ENCODE measurements at regions not wholly inside any gene's neighbourhood (a gene's known extent, or its start where the extent isn't known, plus 50 kb on each side); places are given as distances from the start of the nearest gene placed in this dataset.
"Not testable (repeated sequence)": the region's sequence is repeated elsewhere in the genome, so short reads cannot be mapped to it uniquely, and the experiment has no call there.

GRCh38 chr5:39779831-39780230, 355.1 kb upstream of the DAB2 start:
- no peak for DNase-seq (ENCODE audit: low read depth in 4 of 4, low spot score in 3 of 4)

- no peak for DNase-seq (ENCODE audit: low read depth in 4 of 4, low spot score in 3 of 4)
Measured at GRCh38 chr5:39775797-39776365, 351.1 kb upstream of the DAB2 start.

GRCh38 chr5:39775086-39775796, 350.5 kb upstream of the DAB2 start:
- DNase-seq (ENCODE audit: low read depth in 4 of 4, low spot score in 3 of 4), result no peak

- DNase-seq (ENCODE audit: low read depth in 4 of 4, low spot score in 3 of 4), result no peak
Measured at GRCh38 chr5:39774605-39775004, 349.8 kb upstream of the DAB2 start.

GRCh38 chr5:39772307-39772706, 347.5 kb upstream of the DAB2 start:
- no peak for DNase-seq (ENCODE audit: low read depth in 4 of 4, low spot score in 3 of 4)

GRCh38 chr5:39767916-39768315, 343.1 kb upstream of the DAB2 start:
- no peak for DNase-seq (ENCODE audit: low read depth in 4 of 4, low spot score in 3 of 4)

GRCh38 chr5:39765366-39765765, 340.6 kb upstream of the DAB2 start:
- no peak for DNase-seq (ENCODE audit: low read depth in 4 of 4, low spot score in 3 of 4)

- no peak for DNase-seq (ENCODE audit: low read depth in 4 of 4, low spot score in 3 of 4)
Measured at GRCh38 chr5:39762761-39763160, 338.0 kb upstream of the DAB2 start.

GRCh38 chr5:39761199-39761950, 336.6 kb upstream of the DAB2 start:
- no peak for DNase-seq (ENCODE audit: low read depth in 4 of 4, low spot score in 3 of 4)

- no peak for DNase-seq (ENCODE audit: low read depth in 4 of 4, low spot score in 3 of 4)
Measured at GRCh38 chr5:39760385-39761198, 335.8 kb upstream of the DAB2 start.

GRCh38 chr5:39759701-39760100, 334.9 kb upstream of the DAB2 start:
- no peak for DNase-seq (ENCODE audit: low read depth in 4 of 4, low spot score in 3 of 4)

GRCh38 chr5:39758426-39758825, 333.6 kb upstream of the DAB2 start:
- DNase-seq (ENCODE audit: low read depth in 4 of 4, low spot score in 3 of 4), result no peak

- no peak for DNase-seq (ENCODE audit: low read depth in 4 of 4, low spot score in 3 of 4)
Measured at GRCh38 chr5:39757131-39757530, 332.4 kb upstream of the DAB2 start.

GRCh38 chr5:39755986-39756385, 331.2 kb upstream of the DAB2 start:
- no peak for DNase-seq (ENCODE audit: low read depth in 4 of 4, low spot score in 3 of 4)

GRCh38 chr5:39755452-39755851, 330.7 kb upstream of the DAB2 start:
- no peak for DNase-seq (ENCODE audit: low read depth in 4 of 4, low spot score in 3 of 4)

GRCh38 chr5:39753747-39754146, 329.0 kb upstream of the DAB2 start:
- DNase-seq (ENCODE audit: low read depth in 4 of 4, low spot score in 3 of 4), result not testable (repeated sequence)

GRCh38 chr5:39750661-39751060, 325.9 kb upstream of the DAB2 start:
- DNase-seq (ENCODE audit: low read depth in 4 of 4, low spot score in 3 of 4), result no peak

GRCh38 chr5:39742916-39743315, 318.1 kb upstream of the DAB2 start:
- no peak for DNase-seq (ENCODE audit: low read depth in 4 of 4, low spot score in 3 of 4)

GRCh38 chr5:39740404-39740803, 315.6 kb upstream of the DAB2 start:
- no peak for DNase-seq (ENCODE audit: low read depth in 4 of 4, low spot score in 3 of 4)

GRCh38 chr5:39732166-39732565, 307.4 kb upstream of the DAB2 start:
- DNase-seq (ENCODE audit: low read depth in 4 of 4, low spot score in 3 of 4), result no peak

- no peak for DNase-seq (ENCODE audit: low read depth in 4 of 4, low spot score in 3 of 4)
Measured at GRCh38 chr5:39730699-39731098, 305.9 kb upstream of the DAB2 start.
